Stimulated activated CD4-positive, alpha-beta T cell treated with anti-CD3 and anti-CD28 coated beads, Interleukin-15, amount 100 ng/mL, for 24 hours (primary cell): ENCODE measurements at regions not wholly inside any gene's neighbourhood (a gene's known extent, or its start where the extent isn't known, plus 50 kb on each side); places are given as distances from the start of the nearest gene placed in this dataset.

Experiments
- DNase-seq: peaks from one replicate; pipeline ENCODE4 v3.0.0-alpha.2; 2020

DNA sequence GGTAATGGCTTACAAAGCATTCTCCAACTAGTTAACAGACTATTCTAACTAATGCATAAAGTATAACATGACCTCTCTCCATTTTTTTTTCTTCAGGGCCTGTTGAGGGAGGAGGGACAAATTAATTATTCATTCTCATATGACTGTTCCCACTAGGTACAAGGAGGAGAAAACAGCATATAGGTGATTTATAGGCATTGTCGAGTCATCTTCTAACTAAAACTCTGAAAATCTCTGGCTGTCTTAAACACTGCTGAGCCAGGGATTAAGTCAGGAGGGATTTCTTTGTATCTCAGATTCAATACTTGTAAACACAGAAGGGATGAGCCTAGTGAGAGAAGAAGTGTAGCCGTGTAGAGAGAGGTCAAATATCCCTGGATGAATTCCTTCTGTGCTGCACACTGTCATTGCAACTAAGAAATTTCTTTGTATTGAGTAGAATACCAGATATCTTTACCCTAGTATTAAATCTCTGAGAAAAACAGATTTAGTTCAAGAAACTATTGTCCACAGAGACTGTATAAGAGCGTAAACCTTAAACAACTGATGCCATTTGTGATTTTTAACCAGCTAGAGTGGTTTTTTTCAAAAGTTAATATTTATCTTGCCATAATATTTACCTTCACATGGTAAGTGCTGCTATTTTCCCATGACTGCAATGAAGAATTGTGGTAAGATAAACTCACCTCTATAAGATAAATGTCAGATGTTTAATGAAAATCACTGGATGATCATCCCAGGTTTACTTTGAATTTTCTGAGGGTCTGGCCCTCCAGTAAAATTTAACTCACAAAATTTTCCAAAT, 465.3 kb downstream of the RWDD3 start:
- no peak for DNase-seq

DNA sequence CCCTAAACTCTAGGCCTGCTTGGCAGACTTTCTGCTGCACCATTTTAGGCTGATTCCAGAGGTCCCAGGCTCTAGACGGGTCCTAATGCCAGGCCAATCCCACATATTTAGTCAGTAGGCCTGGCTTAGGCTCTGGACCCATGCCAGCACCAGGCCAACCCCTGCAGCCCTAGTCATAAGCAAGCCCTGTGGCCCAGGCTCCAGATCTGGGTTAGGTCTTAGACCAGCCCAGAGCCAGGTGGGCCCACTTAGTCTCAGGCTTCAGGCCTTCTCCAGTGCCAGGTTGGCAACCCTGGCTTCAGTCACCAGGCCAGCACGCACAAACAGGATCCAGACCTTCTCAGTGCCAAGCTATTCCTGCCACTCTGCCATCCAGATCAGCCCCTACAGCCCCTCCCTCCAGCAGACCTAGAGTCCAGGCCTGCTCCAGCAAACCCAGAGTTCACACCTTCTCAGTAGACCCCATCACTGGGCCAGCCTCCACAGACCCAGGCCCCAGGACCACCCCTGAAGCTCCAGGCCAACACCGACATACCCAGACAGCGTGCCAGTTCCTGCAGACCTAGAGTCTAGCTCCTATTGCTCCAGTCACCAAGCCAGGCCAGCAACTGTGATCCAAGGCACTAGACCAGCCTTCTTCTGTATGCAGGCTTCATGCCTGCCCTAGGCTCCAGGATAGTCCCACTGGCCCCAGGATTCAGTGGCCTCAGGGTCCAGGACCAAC, 467.6 kb downstream of the RWDD3 start:
- DNase-seq, result no peak

DNA sequence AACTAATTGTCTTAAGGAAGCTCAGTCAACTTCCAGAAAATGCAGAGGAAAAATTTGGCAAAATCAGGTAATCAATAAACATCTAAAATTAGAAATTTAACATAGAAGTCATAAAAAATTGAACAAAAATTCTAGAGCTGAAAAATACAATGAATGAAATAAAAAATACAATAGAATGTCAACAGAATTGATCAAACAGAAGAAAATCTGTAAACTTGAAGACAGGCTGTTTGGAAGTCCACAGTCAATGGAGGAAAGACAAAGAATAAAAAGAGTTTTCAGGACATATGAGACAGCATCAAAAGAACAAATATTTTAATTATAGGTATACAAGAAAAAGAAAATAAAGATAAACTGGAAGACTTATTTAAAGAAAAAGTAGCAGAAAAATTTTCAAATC, 469.0 kb downstream of the RWDD3 start:
- no peak for DNase-seq

DNA sequence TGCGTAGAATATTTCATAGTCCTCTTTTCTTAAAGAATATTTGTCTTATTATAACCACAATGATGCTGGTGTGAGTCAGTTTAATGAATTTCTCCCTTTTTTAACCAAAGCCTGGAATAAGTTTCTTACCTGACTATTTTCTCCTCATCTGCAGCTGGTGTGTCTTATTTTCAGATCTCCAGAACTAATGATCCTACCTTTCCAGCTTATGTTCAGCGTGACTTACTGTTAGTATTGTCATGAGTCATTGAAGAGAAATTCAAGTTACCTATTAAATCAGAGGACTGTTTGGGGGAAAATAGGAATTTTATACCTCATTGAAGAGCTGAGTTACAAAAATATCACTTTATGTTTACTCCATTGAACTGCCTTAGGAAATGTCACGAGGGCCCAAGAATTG, 482.1 kb downstream of the RWDD3 start:
- no peak for DNase-seq

DNA sequence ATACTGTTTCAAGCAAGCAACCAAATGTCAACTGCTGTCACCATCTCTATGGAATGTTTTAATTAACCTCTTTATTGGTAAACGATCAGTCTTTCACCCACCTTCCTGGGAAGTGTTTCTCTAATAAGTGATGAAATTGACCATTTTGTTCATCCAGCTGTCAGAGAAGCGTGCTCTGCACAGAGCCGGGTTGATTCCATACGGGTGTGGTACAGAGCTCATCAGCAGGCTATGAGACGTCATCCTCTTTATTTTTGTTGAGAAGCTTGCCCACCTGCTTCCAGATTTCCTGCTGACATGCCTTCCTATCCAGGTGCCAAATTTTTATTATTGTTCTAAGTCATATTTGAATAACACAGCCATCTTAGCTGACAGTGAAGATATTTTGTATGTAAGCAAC, 482.5 kb downstream of the RWDD3 start:
- DNase-seq, result no peak

DNA sequence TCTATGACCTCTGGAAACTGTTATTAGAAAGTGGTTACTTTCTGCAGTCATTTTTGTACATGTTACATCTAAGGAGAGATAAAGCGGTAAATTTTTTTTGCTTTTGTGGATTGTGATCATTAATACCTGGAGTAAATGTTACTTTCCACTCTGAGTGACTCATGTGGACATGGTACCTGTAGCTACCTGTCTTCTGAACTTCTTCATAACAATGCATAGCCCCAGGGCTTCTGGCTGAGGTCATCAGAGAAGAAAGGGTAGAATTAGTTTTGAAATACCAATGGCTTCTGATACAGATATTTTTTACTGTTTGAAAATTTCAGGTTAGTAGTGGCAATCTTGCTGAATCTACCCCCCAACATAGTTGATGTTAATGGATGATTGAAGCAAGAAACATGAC, 489.3 kb downstream of the RWDD3 start:
- no peak for DNase-seq

DNA sequence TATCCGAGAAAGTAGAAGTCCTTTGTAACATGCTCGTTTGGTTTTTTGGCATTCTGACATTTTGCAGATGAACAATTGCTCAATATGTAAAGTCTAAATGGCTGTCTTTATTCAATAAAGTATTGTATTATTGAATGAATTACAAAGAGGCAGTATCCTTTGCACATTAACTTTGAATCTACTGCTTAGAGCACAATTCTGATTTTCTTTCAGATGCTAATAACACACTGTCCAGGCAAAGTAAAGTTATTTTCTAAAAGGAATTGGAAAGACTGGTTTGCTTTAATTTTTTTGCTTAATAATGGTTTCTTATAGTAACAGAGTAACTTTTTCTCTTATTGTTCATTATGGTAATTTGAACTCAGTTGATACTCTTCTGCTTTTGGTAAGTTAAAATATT, 494.8 kb downstream of the RWDD3 start:
- no peak for DNase-seq

DNA sequence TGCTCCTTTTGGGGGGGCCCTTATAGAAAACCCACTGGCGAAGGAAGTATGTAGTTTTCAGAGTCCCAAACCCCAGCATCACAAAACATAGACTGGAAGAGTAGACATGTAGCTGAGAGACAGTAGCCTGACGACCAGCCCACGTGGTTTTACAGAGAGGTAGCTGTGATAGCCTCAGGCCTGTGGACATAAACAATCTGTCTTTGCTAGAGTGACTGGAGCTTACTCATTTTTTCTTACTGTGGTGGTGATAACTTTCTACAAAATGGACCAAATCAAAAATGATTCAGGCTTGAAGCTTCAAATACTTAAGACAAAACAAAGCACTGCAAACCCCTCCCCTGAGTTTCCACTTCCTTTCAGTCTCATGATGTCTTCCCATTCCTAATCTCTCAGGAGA, 497.0 kb downstream of the RWDD3 start:
- no peak for DNase-seq

DNA sequence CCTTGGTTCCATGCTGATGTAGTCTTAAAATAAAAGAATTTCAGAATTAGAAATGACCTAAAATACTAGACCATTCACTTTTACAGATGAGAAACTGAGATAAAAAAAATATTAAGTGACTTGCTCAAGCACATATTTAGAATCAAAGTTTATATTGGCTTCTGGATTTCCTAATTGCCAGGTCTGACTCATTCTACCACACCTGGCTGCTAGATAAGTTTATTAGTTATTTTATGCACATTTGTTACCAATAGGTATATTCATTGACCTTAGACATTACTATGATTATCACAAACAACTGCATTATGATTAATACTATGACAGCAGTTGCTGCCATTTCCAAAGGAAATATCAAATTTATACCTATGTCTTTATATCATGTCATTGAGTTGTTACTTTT, 497.5 kb downstream of the RWDD3 start:
- no peak for DNase-seq

DNA sequence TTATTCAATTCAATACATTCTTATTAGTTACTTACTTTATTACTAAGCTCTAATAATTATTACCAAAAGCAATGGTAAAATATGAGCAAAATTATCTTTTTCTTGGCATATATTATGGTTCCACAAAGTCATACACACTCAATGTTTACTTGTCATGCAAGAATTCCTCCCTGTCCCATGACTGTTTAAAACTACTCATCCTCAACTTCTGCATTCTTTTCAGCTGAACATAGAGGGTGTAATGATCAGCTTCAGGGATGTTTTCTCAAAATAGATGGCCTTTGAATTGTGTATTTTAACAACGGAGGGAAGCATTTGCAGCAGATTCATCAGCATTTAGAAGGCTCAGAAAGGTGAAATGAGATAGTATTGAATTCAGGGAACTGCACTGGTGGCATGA, 499.0 kb downstream of the RWDD3 start:
- DNase-seq, result no peak

DNA sequence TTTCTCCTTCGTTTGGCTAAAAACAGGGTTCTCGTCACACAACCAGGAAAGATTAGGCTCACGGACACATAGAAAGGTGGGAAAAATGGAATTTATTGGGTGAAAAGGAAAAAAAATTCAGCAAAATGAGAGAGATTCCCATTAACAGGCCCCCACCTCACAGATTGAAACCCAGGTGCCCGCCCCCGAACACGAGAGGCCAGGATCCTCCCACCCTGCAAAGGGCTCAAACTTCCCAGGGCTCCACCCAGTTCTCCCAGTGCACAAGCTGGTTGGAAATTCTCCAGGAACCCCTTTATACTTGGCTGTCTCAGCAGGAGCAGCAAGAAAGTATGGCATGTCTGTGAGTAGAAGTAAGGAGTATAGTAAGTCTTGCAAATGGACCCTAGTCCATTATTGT, 499.7 kb downstream of the RWDD3 start:
- DNase-seq, result no peak

DNA sequence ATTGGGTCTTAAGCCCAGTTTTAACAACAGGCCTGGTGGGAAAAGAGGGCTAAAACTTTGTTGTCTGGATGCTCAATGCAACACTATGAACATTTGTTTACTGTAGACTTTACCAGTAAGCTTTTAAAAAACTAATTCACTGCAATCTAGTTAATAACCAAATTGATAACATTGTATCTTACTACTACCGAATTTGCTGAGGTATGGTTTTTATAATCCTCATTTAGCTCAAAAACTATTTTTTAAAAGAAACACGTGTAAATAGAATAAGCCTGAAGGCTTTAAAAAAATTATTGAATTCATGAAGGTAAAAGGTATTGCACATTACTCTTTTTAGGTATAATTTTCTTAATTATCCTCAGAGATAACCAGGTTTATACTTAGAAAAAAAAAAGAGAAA, 500.6 kb downstream of the RWDD3 start:
- no peak for DNase-seq

DNA sequence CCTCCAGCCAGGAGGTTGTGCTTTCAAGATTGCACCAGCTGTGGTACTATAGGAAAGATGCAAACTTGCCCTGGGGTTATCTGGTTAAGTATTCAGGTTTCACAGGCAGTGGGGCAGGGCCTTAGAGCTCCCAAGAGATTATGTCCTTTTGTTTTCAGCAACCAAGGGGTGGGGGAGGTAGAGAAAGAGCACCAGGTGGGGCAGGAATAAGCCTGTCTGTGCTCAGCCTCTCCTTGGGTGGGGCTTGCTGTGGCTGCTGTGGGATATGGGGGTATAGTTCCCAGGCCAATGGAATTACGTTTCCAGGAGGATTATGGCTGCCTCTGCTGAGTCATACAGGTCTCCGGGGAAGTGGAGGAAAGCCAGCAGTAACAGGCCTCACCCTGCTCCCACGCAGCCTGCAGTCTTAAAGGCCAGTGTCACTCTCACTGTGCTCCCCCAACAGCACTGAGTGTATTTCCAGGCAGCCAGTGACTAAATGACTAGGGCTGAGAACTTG, 508.6 kb downstream of the RWDD3 start:
- no peak for DNase-seq

DNA sequence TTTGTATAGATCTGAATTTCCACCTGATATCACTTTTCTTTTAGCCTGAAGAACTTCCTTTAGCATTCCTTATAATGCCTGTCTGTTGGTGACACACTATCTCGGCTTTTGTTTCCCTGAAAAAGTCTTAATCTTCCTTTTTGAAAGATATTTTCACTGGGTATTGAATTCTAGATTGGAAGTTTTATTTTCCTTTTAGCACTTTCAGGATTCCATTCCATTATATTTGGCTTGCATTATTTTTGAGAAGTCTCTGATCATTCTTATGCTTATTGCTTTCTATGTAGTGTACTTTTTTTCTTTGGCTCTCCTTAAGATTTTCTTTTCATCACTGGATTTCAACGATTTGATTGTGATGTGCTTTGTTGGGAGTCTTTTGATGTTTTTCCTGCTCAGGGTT, 510.7 kb downstream of the RWDD3 start:
- DNase-seq, result no peak

DNA sequence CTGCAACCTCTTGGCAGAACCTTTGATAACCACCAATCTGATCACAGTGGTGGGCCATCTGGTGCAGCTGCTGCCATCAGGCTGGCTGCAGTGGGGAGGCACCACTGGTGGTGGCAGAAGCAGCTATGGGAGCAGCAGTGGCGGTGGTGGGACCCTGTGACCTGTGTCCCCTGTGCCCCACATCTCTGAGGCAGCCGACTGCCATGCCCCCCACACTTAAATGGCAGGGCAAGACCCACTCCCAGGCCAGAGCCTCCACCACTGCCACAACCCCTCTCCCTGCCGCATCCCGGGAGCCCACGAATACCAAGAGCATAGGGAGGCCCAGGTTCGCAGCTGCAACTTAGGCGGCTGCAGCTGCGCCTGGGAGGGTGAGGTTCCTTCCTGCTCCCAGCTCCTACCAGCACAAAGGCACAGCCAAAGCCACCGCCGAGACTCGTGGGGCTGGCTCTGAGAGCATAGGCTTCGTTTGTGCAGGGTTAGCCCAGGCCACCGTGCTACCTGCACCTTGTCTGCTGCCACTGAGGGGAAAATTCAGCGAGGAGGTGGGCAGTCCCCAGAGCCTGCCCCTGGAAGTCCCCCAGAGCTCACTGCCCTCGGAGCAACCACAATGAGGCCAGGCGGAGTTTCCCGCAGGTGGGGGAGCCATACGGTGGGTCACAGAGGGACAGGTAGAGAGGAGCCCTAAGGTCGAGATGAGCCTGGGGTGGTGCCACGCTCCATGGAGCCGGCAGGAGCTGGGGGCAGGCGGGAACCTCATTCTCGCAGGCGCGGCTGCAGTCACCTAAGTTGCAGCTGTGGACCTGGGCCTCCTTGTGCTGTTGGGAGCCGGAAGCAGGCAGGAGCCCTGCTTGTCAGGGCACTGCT, 518.7 kb downstream of the RWDD3 start:
- no peak for DNase-seq

DNA sequence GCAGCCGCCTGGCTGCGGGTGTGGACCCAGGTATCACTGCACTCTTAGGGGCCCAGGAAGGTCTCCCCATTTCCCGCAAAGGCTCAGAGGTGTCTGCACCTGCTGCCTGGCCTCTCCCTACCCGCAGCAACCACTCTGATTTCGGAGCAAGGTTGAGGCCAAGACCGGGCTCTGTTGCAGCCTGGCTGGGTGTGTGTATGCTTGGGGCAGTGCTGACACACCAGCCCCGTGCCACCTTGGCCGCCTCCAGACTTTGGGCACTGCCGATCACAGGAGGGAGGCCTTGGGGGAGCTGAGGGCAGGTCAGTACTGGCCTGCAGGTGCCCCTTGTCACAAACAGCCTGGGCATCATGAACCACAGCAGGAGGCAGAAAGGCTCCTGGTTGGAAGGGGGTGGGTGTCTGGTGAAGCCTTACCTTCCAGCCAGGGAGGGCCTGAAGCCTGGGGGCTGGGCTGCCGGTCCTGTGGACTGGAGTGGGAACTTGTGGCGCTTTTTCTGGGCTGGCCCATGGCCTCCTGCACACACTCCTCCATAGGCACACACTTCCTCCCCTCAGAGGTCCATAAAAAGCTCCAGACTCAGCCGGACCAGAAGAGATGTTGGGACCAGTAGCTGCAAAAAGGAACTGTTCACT, 519.5 kb downstream of the RWDD3 start:
- no peak for DNase-seq

DNA sequence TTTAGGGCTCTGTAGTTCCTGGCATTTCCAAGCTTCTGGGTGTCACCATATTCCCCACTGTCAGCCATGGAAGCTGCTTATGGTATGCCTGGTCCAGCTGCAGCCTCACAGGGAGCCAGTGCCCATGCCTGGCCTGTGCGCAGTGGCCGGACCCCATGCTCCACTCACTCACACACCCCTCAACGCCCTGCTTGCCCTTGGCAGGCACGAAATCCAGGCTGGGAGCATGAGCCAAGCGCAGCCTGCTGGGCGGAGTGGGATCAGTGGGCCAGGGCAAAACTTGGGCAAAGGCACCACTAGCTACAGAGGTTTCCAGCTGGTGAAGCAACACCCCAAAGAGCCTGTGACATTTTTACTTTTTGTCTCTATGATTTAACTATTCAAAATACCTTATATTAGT, 520.4 kb downstream of the RWDD3 start:
- DNase-seq, result no peak

DNA sequence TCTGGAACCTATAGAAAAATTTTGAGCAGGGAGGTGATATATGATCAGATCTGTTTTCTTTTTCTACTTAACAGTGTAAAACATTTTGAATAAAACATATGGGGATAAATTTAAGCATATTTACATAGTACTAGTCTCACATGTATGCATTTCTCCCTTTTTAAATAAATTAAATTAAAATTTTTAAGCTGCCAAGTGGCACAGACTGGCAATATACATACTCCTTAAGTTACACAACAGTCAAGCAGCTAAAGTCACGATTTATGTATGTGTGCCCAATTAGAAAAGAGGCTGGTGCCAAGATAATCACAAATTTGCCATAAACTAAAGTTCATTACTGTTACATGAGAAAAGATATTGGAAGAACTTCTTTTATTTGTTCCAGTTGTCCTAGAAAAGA, 532.0 kb downstream of the RWDD3 start:
- DNase-seq, result no peak

DNA sequence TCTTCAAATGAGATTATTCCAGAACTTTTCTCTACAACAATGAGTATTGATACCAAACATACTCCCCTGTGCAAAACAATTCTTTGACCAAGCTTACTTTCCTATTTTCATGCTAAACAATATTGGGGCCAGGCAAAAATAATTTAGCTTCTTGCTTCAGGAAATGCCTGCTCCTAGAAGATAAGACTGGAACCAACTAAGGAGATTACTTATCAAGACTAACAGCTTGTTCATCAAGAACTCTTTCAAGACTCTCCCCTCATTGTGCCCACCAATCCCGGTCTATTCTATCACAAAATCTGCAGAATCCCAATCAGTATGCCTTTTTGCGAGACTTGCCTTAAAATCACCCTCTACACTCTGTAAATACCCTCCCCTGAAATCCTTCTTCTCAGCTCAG, 536.6 kb downstream of the RWDD3 start:
- no peak for DNase-seq

DNA sequence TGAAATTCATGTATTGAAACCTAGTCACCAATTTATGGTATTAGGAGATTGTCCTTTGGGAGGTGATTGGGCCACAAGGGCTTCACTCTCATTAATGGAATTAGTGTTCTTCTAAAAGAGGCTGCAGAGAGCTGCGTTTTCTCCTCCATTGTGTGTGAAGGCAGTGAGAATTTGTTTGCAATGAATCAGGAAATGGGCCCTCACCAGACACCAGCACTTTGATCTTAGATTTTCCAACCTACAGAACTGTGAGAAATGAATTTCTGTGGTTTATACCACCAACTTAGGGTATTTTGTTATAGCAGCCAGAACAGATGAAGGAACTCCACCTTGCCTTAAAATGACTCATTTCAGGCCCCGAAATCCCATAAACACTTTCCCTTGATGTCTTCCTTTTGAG, 544.2 kb downstream of the RWDD3 start:
- no peak for DNase-seq

DNA sequence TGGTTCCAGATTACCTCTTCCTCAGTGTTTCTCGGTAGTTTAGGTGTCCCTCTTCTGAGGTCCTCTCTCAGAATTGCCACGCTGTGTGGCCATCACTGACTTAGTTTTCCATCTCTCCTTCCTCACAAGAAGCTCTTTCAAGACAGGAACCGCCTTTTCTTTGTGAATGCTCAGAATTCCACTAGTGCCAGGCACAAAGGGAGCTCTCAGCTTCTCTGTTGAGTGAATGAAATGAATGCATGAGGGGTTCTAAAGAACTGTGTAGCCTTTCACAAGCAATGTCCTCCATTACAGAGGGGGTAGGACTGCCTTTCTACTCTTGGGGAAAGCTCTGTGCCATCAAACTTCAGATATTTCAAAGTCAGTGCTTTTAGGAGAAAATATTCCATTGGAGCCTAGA, 546.8 kb downstream of the RWDD3 start:
- DNase-seq, result no peak

DNA sequence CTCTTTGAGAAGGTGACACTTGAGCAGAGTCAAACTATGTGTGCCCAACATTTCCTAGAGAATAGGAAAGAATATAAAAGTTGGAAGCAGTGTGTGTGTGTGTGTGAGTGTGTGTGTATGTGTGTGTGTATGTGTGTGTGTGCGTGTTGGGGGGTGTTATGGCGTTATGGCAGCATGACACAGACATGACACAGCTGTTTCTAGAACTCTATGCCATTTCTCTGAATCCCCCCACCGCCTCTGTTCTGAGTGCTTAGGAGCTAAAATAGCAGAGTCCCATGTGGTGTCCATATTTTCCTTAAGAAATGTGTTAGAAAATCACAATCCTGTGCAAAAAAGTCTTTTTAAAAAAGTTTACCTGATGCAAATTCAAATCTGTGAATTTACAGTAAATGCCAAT, 556.1 kb downstream of the RWDD3 start:
- DNase-seq, result no peak

DNA sequence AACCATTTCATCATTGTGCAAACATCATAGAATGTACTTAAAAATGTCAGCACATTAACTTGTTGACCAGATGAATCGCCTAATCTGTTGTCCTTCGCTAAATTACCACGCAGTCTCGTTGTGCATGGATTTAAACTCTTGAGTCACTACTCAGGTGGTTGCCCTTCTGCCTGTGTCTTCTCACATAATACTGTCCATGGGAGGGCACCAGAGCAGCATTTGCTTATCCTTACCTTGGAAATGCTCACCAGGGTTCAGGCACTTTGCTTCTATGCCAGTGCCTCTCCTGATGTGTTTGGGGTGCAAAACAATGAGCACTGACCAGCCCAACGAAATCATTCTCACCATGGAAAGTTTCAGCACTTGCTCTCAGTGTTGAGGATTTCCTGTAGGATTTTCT, 559.9 kb downstream of the RWDD3 start:
- DNase-seq, result no peak
